HG02973 (cell line): ENCODE measurements at regions not wholly inside any gene's neighbourhood (a gene's known extent, or its start where the extent isn't known, plus 50 kb on each side); places are given as distances from the start of the nearest gene placed in this dataset.
"Not testable (repeated sequence)": the region's sequence is repeated elsewhere in the genome, so short reads cannot be mapped to it uniquely, and the experiment has no call there.

Experiments used
- ATAC-seq: cut with Tn5 transposase; IDR thresholded peaks from one replicate; pipeline ENCODE4 v1.9.1; 2021; ENCODE audit warnings: moderate library complexity; ENCODE audit not compliant: unreplicated experiment

- ATAC-seq = not testable (repeated sequence)
These were observed 163.9 kb upstream of the CCZ1B start for GRCh38 chr7:6989968-6990367.

DNA sequence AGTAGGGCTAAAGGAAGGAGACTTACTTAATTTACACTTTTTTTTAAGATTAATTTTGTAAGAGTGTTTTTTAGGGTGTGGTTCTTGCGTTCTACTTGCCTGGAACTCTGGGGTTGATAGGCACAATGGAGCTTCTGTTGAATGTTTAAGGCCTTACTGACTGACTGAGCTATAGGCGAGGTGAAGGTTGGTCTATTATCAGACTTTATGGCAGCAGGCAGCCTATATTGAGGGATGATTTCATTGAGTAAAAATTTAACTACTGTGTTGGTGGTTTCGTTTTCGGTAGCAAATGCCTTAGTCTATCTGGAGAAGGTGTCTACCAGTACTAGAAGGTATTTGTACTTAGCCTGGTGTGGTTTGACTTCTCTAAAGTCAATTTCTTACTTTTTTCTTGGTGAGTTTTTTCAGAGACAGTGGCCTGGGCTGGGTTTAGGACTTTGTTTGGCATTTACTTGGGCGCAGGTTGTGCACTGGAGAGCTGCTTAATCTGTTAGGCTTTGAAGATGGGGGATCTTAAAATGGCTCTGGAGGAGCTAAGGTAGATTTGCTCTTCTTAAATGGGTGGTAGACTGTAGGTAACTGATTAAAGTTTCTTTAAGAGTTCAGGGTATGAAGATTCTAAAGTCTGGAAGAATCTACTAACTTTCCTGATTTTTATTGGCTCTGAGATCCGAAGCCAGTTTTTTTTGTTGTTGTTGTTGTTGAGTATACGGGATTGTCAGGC, 164.5 kb upstream of the CCZ1B start:
- not testable (repeated sequence) for ATAC-seq

DNA sequence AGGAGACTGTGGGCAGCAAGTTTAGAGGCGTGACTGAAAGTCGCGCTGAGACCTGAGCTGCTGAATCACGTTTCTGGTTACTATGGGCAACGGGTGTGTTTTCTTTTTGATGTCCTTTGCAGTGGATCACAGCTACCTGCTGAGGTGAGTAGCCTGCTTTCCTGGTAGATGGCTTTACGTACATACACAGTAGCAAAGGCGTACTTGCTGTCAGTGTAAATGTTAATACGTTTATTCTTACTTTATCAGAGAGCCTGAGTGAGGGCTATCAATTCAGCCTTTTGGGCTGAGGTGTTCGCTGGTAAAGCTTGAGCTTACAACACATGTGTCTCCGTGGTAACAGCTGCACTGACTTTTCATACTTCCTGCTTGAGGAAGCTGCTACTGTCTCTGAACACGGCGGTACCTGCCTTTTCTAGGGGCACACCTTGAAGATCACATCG, 165.1 kb upstream of the CCZ1B start:
- ATAC-seq = not testable (repeated sequence)

- not testable (repeated sequence) for ATAC-seq
These were observed 165.6 kb upstream of the CCZ1B start for GRCh38 chr7:6991686-6992085.

- ATAC-seq = not testable (repeated sequence)
These were observed 166.1 kb upstream of the CCZ1B start for GRCh38 chr7:6992133-6992532.

GRCh38 chr7:6995026-6995425, 169.0 kb upstream of the CCZ1B start:
- ATAC-seq = not testable (repeated sequence)

DNA sequence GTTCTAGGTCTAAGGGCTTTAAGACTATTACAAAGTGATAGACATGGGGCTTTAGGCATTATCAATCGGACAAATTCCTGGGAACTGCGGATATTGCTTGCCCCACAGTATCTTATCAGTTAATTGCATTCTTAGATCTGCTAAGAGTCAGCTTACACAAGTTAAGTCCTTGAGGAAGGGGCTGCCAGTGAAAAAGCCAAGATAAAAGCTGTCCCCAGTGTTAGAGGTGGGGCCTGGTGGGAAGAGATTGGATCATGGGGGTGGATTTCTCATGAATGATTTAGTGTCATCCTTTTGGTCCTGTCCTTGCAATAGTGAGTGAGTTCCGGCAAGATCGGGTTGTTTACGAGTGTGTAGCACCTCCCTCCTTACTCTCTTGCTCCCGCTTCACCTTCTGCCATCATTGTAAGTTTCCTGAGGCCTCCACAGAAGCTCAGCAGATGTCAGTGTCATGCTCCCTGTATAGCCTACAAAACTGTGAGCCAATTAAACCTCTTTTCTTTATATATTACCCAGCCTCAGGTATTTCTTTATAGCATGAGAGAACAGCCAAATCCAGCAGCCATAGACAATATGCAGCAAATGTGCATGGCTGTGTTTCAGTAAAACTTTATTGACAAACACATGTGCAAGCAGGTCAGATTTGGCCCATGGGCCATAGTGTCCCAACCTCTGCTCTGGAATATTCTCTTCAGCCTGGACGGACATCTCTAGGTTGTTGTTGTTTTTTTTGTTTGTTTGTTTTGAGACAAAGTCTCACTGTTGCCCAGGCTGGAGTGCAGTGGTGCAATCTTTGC, 169.6 kb upstream of the CCZ1B start:
- not testable (repeated sequence) for ATAC-seq

- ATAC-seq = not testable (repeated sequence)
These were observed 173.1 kb upstream of the CCZ1B start for GRCh38 chr7:6999067-6999666.

GRCh38 chr7:7002418-7003062, 176.5 kb upstream of the CCZ1B start:
- ATAC-seq = no peak

- no peak for ATAC-seq
These were observed 177.0 kb upstream of the C1GALT1 start for GRCh38 chr7:7005303-7005702.

GRCh38 chr7:7005949-7006348, 176.4 kb upstream of the C1GALT1 start:
- not testable (repeated sequence) for ATAC-seq

- not testable (repeated sequence) for ATAC-seq
These were observed 171.1 kb upstream of the C1GALT1 start for GRCh38 chr7:7011241-7011640.

GRCh38 chr7:7011751-7012150, 170.6 kb upstream of the C1GALT1 start:
- not testable (repeated sequence) for ATAC-seq

DNA sequence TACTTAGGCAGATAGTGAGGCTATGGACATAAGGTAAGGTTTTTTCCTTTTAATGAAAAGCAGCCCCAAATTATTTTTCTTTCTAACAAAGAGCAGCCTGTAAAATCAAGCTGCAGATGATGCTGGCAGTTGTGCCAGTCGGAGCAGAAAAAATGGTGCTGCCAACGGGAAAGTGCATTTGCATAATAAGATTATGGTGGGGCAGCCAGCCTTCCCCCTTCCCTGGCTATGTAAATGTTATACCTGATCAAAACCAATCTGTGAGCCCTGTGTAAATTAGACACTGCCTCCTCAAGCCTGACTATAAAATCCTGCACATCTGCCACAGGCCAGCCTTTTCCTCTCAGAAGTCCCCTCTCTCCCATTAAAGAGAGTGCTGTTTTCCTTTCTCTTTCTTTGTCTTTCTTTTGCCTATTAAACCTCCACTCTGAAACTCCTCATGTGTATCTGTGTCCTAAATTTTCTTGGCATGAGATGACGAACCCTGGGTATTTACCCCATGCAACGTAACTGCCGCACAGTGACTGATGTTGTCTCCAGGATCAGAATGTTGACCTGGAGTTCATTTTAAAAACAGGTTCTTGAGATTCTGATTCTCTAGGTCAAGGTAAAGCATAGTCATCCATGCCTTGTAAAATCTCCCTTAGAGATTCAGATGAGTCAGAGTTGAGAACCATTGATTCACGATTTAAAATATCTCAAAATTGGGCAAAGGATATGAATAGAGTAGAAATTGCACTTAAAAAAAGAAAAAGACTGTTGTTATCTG, 167.3 kb upstream of the C1GALT1 start:
- no peak for ATAC-seq

DNA sequence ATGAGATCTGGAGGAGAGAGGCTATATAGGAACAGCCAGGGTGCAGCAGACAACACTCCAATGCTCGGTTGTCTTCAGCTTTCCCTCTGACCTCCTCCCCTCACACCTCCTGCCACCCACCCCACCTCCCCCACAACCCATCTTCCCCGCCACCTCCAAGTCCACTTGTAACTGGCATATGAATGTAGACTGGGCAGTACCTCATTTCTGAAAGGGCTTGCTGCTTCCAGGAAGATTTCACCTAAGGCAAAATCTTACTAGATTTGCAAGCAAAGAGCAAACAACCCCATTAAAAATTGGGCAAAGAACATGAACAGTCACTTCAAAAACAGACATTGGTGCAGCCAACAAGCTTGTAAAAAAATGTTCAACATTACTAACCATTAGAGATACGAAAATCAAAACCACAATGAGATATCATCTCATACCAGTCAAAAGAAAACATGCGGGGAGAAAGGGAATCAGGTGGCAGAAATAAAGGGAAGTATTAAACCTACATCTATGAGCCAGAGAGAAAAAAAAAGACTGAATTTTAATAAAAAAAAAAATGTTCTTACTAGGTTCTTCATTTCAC, 164.6 kb upstream of the C1GALT1 start:
- ATAC-seq = no peak

DNA sequence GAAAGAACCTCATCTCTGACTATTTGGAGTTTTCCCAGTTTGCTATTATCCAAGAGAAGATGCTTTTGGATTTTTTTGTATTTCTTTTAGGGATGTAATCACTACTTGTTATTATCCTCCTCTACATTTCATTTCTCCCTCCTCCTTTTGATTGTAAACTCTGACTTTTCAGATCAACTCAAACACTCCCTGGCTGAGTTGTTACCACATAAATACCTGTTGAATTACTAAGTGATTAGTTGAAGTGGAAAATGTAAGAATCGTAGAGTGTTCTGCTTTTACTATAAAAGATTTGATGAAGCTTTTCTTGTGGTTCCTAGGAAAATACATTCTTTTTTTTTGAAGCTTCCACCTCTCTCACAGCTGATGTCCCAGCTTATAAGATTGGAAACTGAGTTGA, 164.1 kb upstream of the C1GALT1 start:
- no peak for ATAC-seq

DNA sequence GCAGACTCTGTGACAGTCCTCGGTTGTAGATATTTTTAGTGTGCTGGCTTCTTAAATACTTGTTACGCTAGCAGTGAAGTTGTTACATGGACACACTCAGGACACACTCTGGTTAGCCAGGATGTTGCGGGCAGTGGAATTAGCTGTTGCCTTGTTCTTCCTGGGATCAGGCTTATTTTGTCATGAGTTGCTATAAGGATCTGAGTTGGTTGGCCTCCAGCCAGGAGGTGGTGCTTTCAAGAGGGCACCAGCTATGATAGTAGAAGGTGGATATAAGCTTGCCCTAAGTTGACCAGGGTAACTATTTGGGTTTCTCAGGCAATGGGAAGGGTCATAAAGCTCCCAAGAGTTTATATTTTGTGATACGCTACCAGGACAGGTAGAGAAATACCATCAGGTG, 150.1 kb upstream of the C1GALT1 start:
- no peak for ATAC-seq

GRCh38 chr7:7035851-7036250, 146.5 kb upstream of the C1GALT1 start:
- no peak for ATAC-seq

GRCh38 chr7:7042286-7042893, 140.0 kb upstream of the C1GALT1 start:
- ATAC-seq = not testable (repeated sequence)

DNA sequence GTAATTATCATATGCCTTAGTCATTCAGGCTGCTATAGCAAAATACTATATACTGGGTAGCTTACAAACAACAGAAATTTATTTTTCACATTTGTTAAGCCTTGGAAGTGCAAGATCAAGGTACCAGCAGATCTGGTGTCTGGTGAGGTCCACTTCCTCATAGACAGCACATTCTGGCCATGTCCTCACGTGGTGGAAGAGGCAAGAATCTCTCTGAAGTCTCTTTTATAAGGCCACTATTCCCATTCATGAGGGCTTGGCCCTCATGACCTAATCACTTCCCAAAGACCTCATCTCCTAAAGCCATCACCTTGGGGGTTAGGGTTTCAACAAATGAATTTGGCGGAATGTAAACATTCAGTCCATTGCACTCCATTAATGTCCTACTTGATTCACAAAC, 137.5 kb upstream of the C1GALT1 start:
- ATAC-seq = no peak
